ENCODE measurements at regions not wholly inside any gene's neighbourhood (a gene's known extent, or its start where the extent isn't known, plus 50 kb on each side); places are given as distances from the start of the nearest gene placed in this dataset.
"Not testable (repeated sequence)": the region's sequence is repeated elsewhere in the genome, so short reads cannot be mapped to it uniquely, and the experiment has no call there.

- no peak for DNase-seq
Observed at GRCh38 chrY:19042984-19043442, 269.5 kb upstream of the HSFY2 start.

- no peak for DNase-seq
Observed at GRCh38 chrY:19042306-19042958, 268.9 kb upstream of the HSFY2 start.

GRCh38 chrY:19026631-19027030, 253.1 kb upstream of the HSFY2 start:
- no peak for DNase-seq

GRCh38 chrY:19023934-19024333, 250.4 kb upstream of the HSFY2 start:
- DNase-seq = no peak

GRCh38 chrY:19020193-19020592, 246.7 kb upstream of the HSFY2 start:
- DNase-seq = no peak

GRCh38 chrY:19016990-19017389, 243.5 kb upstream of the HSFY2 start:
- DNase-seq = no peak

- DNase-seq = no peak
Observed at GRCh38 chrY:19015854-19016253, 242.3 kb upstream of the HSFY2 start.

GRCh38 chrY:19015213-19015612, 241.7 kb upstream of the HSFY2 start:
- DNase-seq = no peak

- no peak for DNase-seq
Observed at GRCh38 chrY:19012985-19013384, 239.4 kb upstream of the HSFY2 start.

GRCh38 chrY:19011605-19012090, 238.1 kb upstream of the HSFY2 start:
- no peak for DNase-seq

GRCh38 chrY:19006234-19006633, 232.7 kb upstream of the HSFY2 start:
- no peak for DNase-seq

GRCh38 chrY:19005579-19005978, 232.0 kb upstream of the HSFY2 start:
- no peak for DNase-seq

- DNase-seq = no peak
Observed at GRCh38 chrY:18997635-18998240, 224.2 kb upstream of the HSFY2 start.

GRCh38 chrY:18993480-18993879, 219.9 kb upstream of the HSFY2 start:
- no peak for DNase-seq

- not testable (repeated sequence) for DNase-seq
Observed at GRCh38 chrY:18992684-18993083, 219.1 kb upstream of the HSFY2 start.

- no peak for DNase-seq
Observed at GRCh38 chrY:18989356-18989755, 215.8 kb upstream of the HSFY2 start.

GRCh38 chrY:18966001-18966400, 192.5 kb upstream of the HSFY2 start:
- DNase-seq = no peak

GRCh38 chrY:18958846-18959245, 185.3 kb upstream of the HSFY2 start:
- DNase-seq = no peak

GRCh38 chrY:18951657-18952435, 178.3 kb upstream of the HSFY2 start:
- no peak for DNase-seq

- no peak for DNase-seq
Observed at GRCh38 chrY:18951019-18951418, 177.5 kb upstream of the HSFY2 start.

- DNase-seq = no peak
Observed at GRCh38 chrY:18936831-18937230, 163.3 kb upstream of the HSFY2 start.

- no peak for DNase-seq
Observed at GRCh38 chrY:18919256-18919655, 145.7 kb upstream of the HSFY2 start.

- DNase-seq = no peak
Observed at GRCh38 chrY:18912846-18913245, 139.3 kb upstream of the HSFY2 start.

GRCh38 chrY:18909846-18910245, 136.3 kb upstream of the HSFY2 start:
- no peak for DNase-seq
